HFF-Myc (cell line): ENCODE measurements at regions not wholly inside any gene's neighbourhood (a gene's known extent, or its start where the extent isn't known, plus 50 kb on each side); places are given as distances from the start of the nearest gene placed in this dataset.

ENCODE experiments used
- DNase-seq: peaks from one replicate; pipeline ENCODE4 v3.0.0-alpha.2; 2011; ENCODE audit warnings: low read depth; ENCODE audit errors: extremely low read depth
- H3K4me3 ChIP-seq: replicated peaks from 2 replicates; pipeline ENCODE4 v1.5.1; 2011; ENCODE audit warnings: low read depth, mild to moderate bottlenecking, control low read depth, low read length
- CTCF ChIP-seq: IDR thresholded peaks from 2 replicates; pipeline ENCODE4 v1.5.1; 2012; ENCODE audit warnings: mild to moderate bottlenecking, low read depth, low read length, control low read depth; ENCODE audit errors: missing control alignments

DNA sequence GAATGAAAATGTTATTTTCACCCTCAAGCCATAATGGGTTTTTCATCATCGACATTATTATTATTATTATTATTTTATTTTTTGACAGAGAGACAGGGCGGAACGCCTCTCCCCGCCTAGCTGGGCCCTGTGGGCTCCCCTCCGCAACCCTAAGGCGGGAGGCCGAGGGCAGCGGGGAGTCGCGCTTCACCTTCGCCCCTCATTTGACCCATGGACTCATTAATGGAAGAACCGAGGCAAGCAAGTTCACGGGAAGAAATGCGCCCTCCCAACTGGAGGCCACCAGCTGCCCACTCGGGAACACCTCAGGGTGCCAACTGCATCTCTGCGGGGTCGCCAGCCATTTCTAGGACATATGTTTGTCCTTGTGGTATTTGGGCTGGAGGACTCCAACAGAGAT, 115.3 kb upstream of the KIRREL3 start:
- no peak for TF ChIP-seq CTCF
- no peak overlapping the region for H3K4me3 ChIP-seq

DNA sequence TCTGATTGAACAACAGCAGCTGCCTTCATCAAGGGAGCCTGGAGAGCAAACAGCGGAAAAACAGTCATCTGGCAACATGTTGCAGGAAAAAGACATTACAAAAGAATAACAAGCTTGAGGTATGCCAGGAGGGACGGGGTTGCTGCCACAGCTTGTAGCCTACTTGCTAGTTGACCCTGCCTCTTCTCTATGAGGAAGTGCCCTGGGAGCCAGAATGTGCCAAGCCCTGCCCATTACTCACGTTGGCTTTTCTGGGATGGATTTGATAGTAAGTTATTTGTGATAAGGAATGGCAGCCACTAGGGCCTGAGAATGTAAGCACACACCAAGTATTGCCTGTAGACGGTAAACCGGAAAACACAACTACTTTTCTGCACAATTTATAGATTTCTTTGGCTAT, 113.5 kb upstream of the KIRREL3 start:
- no peak for DNase-seq
- no peak overlapping the region for H3K4me3 ChIP-seq
- TF ChIP-seq CTCF = no peak

More for the DNA sequence above, 115.3 kb upstream of the KIRREL3 start:
- no peak for DNase-seq

DNA sequence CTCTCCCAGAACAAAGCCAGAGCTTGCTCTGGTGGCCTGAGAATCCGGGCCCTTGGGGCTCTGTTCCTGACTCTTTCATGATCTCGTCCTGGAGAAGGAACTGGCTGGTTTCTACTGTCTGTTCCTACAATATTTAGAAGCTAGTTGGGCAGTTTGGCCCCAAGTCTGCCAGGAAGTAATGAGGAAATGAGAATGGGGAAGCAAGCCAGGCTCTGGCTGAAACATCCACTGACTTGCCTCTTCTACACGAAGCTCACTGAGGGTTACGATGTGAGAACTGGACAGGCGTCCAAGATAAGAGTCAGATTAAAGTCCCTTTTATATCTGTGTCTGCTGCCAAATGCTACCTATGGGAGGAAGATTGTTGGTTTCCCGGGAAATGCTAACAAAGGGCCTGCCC, 110.0 kb upstream of the KIRREL3 start:
- no peak overlapping the region for H3K4me3 ChIP-seq

DNA sequence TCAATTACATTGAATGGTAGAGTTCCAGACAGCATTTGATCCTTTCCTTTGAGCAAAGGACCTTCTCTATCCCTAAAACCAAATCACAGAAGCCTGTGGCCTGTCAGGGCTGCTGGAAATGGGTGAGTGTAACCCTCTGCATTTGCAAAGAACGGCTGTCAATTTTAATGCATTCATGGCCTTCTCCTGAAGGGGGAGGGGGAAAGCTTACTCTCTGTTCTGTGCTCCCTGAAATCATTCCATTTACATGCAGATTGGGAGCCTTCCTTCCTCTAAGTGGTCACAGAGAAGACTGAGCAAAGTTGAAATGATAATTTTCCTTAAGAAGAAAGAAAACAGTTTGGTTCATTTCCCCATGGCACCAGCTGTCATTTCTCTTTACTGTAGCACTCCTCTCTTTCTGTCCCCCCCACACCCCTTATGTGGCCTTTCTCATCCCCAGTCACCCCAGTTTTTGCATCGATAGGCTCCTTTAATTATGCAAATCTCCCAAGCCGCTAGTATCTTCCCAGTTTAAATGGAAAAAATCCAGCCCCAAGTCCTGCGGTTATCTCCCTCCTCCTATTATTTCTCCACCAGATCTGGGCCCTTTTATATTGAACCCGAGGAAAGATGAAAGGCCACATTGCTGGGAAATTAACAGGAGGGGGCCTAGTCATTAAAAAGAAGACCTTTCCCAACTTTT, 109.4 kb upstream of the KIRREL3 start:
- no peak for DNase-seq
- no peak overlapping the region for H3K4me3 ChIP-seq
- TF ChIP-seq CTCF = no peak

More for the DNA sequence above, 110.0 kb upstream of the KIRREL3 start:
- no peak for DNase-seq
- no peak for TF ChIP-seq CTCF

DNA sequence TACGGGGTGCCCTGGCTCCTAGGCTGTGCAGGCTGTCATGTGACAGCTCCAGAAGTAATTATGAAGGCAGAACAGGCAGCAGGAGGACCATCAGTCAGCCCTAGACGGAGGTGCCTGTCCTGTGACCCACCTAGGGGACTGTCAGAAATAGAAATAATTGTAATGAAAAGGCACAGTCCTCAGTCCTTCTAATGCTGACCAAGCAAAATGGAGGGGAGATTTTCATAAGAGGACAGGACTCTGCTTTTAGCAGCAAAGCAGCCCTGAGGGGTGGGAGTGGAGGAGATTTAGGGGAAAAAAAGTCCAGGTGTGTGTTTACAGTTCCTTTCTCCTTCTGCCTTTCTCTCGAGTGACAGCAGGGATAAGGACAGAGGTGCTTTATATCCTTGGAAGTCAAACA, 108.3 kb upstream of the KIRREL3 start:
- no peak for TF ChIP-seq CTCF
- no peak overlapping the region for H3K4me3 ChIP-seq
- no peak for DNase-seq

DNA sequence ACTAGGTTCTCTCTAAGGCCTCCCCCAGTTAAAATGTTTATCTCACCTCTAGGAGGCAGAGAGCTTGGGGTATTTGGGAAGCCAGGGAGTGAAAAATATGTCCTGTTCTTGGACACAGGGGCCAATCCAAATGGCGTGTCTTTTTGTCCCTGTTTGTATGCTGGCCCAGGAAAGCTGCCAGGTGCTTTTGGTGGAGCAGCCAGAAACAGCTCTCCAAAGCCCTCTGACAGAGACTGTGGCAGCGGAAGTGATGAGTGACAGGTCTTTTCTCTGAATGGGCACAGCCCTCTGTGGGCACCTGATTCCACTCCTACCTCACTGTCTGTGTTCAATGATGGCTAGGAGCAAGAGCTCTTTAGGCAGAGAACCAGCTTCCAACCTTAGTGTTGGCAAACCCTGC, 106.4 kb upstream of the KIRREL3 start:
- H3K4me3 ChIP-seq = no peak overlapping the region
- no peak for TF ChIP-seq CTCF
- no peak for DNase-seq
